GM12864 (cell line): ENCODE measurements at regions not wholly inside any gene's neighbourhood (a gene's known extent, or its start where the extent isn't known, plus 50 kb on each side); places are given as distances from the start of the nearest gene placed in this dataset.
"Not testable (repeated sequence)": the region's sequence is repeated elsewhere in the genome, so short reads cannot be mapped to it uniquely, and the experiment has no call there.

Experiments used
- DNase-seq: peaks from one replicate; pipeline ENCODE4 v3.0.0-alpha.2; 2011; ENCODE audit warnings: low read depth
- H3K4me3 ChIP-seq: 2 replicates; pipeline ENCODE4 v1.5.1; 2011; ENCODE audit warnings: mild to moderate bottlenecking, low read depth, low read length, control low read depth
- CTCF ChIP-seq: IDR thresholded peaks from 2 replicates; pipeline ENCODE4 v1.5.1; 2011; ENCODE audit warnings: low read depth, mild to moderate bottlenecking, moderate library complexity, low read length, control low read depth, inconsistent platforms; ENCODE audit errors: missing control alignments

GRCh38 chr1:207196135-207196534 is 92.1 kb downstream of the C4BPA start:
- DNase-seq, H3K4me3 ChIP-seq: not testable (repeated sequence)

DNA sequence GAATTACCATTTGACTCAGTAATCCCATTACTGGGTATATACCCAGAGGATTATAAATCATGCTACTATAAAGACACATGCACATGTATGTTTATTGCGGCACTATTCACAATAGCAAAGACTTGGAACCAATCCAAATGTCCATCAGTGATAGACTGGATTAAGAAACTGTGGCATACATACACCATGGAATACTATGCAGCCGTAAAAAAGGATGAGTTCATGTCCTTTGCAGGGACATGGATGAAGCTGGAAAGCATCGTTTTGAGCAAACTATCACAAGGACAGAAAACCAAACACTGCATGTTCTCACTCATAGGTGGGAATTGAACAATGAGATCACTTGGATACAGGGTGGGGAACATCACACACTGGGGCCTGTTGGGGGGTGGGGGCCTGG is 97.5 kb downstream of the C4BPA start:
- H3K4me3 ChIP-seq, DNase-seq: not testable (repeated sequence)

DNA sequence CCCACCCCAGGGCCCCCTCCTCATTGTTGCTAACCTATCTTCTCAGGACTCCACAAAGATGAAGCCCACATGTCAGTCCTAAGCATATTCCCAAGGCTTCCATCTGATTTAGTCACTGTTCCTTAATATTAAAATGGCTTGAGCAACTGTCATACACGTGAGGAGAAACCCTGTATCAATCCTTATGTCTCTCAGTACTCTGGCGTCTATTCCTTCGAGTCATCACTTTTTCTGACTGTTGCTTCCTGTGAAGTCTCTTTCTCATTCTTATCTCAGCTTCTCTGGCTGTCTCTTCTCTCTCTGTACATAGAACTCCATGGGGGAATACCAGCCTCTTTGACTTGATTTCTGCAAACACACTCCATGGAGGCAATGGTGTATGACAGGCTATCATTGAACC is 98.4 kb downstream of the C4BPA start:
- no peak overlapping the region for H3K4me3 ChIP-seq
- no peak for DNase-seq
- no peak for TF ChIP-seq CTCF

DNA sequence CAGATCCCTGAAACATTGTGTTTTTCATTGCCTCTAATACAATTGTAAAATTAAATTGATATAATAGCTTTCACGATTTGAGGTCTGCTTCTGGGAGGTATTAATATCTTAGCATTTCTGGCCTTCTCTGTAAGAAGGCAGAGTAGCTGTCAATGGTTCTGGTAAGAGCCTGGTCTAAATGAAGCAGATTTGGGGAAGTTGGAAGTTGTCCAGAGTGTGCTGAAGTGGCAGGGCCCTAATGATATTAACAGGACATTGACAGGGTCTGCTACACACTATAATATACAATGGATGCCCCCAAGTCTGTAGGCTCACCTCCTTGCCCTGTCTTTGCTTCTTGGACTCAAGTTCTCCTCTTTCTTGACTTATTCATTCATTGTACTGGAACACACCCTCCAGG is 99.5 kb downstream of the C4BPA start:
- no peak for TF ChIP-seq CTCF
- no peak overlapping the region for H3K4me3 ChIP-seq
- DNase-seq, result no peak

- DNase-seq, result no peak
- H3K4me3 ChIP-seq, result no peak overlapping the region
- TF ChIP-seq CTCF, result no peak
Observed at GRCh38 chr1:207205614-207206061, 101.6 kb downstream of the C4BPA start.

GRCh38 chr1:207208691-207209090 is 104.7 kb downstream of the C4BPA start:
- not testable (repeated sequence) for H3K4me3 ChIP-seq, DNase-seq

- no peak for DNase-seq
- H3K4me3 ChIP-seq, result no peak overlapping the region
- no peak for TF ChIP-seq CTCF
Observed at GRCh38 chr1:207214453-207214852, 107.0 kb upstream of the CD55 start.

- H3K4me3 ChIP-seq, result no peak overlapping the region
- no peak for DNase-seq
- no peak for TF ChIP-seq CTCF
Observed at GRCh38 chr1:207217778-207218511, 103.5 kb upstream of the CD55 start.
